ENCODE measurements at regions not wholly inside any gene's neighbourhood (a gene's known extent, or its start where the extent isn't known, plus 50 kb on each side); places are given as distances from the start of the nearest gene placed in this dataset.

- BruUV-seq (replicated peaks), result no TSS peak
- intact Hi-C loops (cut with micrococcal nuclease; ENCODE audit: unreplicated experiment), result no loop called here
- no peak overlapping the region for H3K27ac ChIP-seq
- TF ChIP-seq, protein P1, sequence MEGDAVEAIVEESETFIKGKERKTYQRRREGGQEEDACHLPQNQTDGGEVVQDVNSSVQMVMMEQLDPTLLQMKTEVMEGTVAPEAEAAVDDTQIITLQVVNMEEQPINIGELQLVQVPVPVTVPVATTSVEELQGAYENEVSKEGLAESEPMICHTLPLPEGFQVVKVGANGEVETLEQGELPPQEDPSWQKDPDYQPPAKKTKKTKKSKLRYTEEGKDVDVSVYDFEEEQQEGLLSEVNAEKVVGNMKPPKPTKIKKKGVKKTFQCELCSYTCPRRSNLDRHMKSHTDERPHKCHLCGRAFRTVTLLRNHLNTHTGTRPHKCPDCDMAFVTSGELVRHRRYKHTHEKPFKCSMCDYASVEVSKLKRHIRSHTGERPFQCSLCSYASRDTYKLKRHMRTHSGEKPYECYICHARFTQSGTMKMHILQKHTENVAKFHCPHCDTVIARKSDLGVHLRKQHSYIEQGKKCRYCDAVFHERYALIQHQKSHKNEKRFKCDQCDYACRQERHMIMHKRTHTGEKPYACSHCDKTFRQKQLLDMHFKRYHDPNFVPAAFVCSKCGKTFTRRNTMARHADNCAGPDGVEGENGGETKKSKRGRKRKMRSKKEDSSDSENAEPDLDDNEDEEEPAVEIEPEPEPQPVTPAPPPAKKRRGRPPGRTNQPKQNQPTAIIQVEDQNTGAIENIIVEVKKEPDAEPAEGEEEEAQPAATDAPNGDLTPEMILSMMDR (conservative IDR thresholded peaks at IDR 0.05), result no peak
- no peak for TF ChIP-seq EZH2 (IDR thresholded peaks at IDR 0.05; ENCODE audit: low read depth)
- H4K20me1 ChIP-seq (ENCODE audit: insufficient read depth), result no peaks in the 10 kb centered on the region
- no peak overlapping the region for H3K4me3 ChIP-seq
- H3K4me2 ChIP-seq, result no peak overlapping the region
- no peaks in the 10 kb centered on the region for H3K9me3 ChIP-seq (ENCODE audit: insufficient read depth, low read depth)
- ChIA-PET CTCF (no interaction called here), POLR2A (ENCODE audit: unreplicated experiment) (no interaction called here)
- H3K79me2 ChIP-seq (ENCODE audit: low read depth), result no peaks in the 10 kb centered on the region
- H2AFZ ChIP-seq, result no peak overlapping the region
- H3F3A ChIP-seq (ENCODE audit: insufficient read depth, low read depth), result no peaks in the 10 kb centered on the region
- H3K4me1 ChIP-seq (replicated peaks; ENCODE audit: insufficient read depth), result no peaks in the 10 kb centered on the region
- no peaks in the 10 kb centered on the region for H3K9me2 ChIP-seq (ENCODE audit: insufficient read depth)
- no peaks in the 10 kb centered on the region for H3K27me3 ChIP-seq (ENCODE audit: insufficient read depth, low read depth)
- H3K36me3 ChIP-seq (ENCODE audit: low read depth), result no peaks in the 10 kb centered on the region
- no peak for DNase-seq
Measured at GRCh38 chr4:83926950-83927349, 391.0 kb downstream of the GPAT3 start.

DNA sequence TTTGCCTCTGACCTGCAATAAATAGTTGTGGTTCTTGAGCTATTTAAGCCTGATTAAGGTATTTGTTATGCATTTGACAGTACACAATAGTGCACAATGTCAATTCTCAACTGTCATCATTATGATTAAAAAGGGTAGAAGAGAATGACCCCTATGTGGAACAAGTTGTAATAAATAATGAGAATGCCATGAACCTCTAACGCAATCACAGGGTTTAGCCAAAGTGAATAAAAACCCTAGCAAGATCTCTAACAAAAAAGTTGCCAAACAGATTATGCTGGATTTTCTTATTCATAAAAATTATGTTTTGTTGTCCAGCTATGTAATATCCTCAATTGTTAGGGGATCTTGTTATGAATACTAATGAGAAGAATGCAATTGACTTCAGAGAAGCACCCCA lies 387.4 kb downstream of the GPAT3 start:
- H2AFZ ChIP-seq, result no peak overlapping the region
- no TSS peak for BruUV-seq (replicated peaks)
- TF ChIP-seq EZH2 (IDR thresholded peaks at IDR 0.05; ENCODE audit: low read depth), result no peak
- TF ChIP-seq, protein P1 (conservative IDR thresholded peaks at IDR 0.05), result no peak
- no peak overlapping the region for H3K4me2 ChIP-seq
- H3K4me3 ChIP-seq, result no peak overlapping the region
- H4K20me1 ChIP-seq (ENCODE audit: insufficient read depth), result no peaks in the 10 kb centered on the region
- H3F3A ChIP-seq (ENCODE audit: insufficient read depth, low read depth), result no peaks in the 10 kb centered on the region
- no peaks in the 10 kb centered on the region for H3K27me3 ChIP-seq (ENCODE audit: insufficient read depth, low read depth)
- DNase-seq, result no peak
- H3K9me3 ChIP-seq (ENCODE audit: insufficient read depth, low read depth), result no peaks in the 10 kb centered on the region
- POLR2A ChIA-PET (ENCODE audit: unreplicated experiment), result interaction anchor here (0.6 kb wide), 1 partner anchor 133 kb away, joined by 3 read pairs; no protein-coding TSS in a partner anchor
- no peaks in the 10 kb centered on the region for H3K4me1 ChIP-seq (replicated peaks; ENCODE audit: insufficient read depth)
- CTCF ChIA-PET, result no interaction called here
- H3K79me2 ChIP-seq (ENCODE audit: low read depth), result no peaks in the 10 kb centered on the region
- no peaks in the 10 kb centered on the region for H3K36me3 ChIP-seq (ENCODE audit: low read depth)
- intact Hi-C loops (cut with micrococcal nuclease; ENCODE audit: unreplicated experiment), result no loop called here
- no peaks in the 10 kb centered on the region for H3K9me2 ChIP-seq (ENCODE audit: insufficient read depth)
- no peak overlapping the region for H3K27ac ChIP-seq

- H3K4me2 ChIP-seq, result no peak overlapping the region
- BruUV-seq (replicated peaks), result no TSS peak
- H4K20me1 ChIP-seq (ENCODE audit: insufficient read depth), result no peaks in the 10 kb centered on the region
- no peaks in the 10 kb centered on the region for H3K27me3 ChIP-seq (ENCODE audit: insufficient read depth, low read depth)
- no peak overlapping the region for H3K27ac ChIP-seq
- POLR2A ChIA-PET (ENCODE audit: unreplicated experiment), result no interaction called here
- H3K9me2 ChIP-seq (ENCODE audit: insufficient read depth), result no peaks in the 10 kb centered on the region
- no peaks in the 10 kb centered on the region for H3K36me3 ChIP-seq (ENCODE audit: low read depth)
- no peaks in the 10 kb centered on the region for H3K79me2 ChIP-seq (ENCODE audit: low read depth)
- no peak overlapping the region for H3K4me3 ChIP-seq
- TF ChIP-seq EZH2 (IDR thresholded peaks at IDR 0.05; ENCODE audit: low read depth), result no peak
- TF ChIP-seq, protein P1 (conservative IDR thresholded peaks at IDR 0.05), result no peak
- intact Hi-C loops (cut with micrococcal nuclease; ENCODE audit: unreplicated experiment), result no loop called here
- CTCF ChIA-PET, result no interaction called here
- no peaks in the 10 kb centered on the region for H3F3A ChIP-seq (ENCODE audit: insufficient read depth, low read depth)
- H2AFZ ChIP-seq, result no peak overlapping the region
- no peak for DNase-seq
- no peaks in the 10 kb centered on the region for H3K9me3 ChIP-seq (ENCODE audit: insufficient read depth, low read depth)
- H3K4me1 ChIP-seq (replicated peaks; ENCODE audit: insufficient read depth), result no peaks in the 10 kb centered on the region
Measured at GRCh38 chr4:83922402-83922801, 386.5 kb downstream of the GPAT3 start.
